ENCODE measurements at regions not wholly inside any gene's neighbourhood (a gene's known extent, or its start where the extent isn't known, plus 50 kb on each side); places are given as distances from the start of the nearest gene placed in this dataset.

DNA sequence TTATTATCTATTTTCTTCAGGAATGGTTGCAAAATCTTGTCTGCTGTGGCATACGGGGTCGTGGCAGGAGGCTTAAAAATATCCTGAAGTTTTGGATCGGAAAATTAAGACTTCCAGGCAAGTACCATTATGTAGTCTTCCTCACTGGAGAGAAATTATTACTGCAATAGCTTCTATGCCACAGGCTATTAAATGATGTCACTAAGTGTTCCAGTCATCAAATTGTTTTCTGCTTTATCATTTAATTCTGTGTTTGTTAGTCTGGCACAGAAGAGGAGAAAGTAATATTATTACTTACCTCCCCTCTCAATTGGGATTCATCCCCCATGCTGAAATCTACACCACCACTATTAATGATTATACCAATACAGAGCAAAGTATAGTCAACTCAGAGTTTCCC is 378.2 kb upstream of the ALCAM start:
- DNase-seq: no peak

DNA sequence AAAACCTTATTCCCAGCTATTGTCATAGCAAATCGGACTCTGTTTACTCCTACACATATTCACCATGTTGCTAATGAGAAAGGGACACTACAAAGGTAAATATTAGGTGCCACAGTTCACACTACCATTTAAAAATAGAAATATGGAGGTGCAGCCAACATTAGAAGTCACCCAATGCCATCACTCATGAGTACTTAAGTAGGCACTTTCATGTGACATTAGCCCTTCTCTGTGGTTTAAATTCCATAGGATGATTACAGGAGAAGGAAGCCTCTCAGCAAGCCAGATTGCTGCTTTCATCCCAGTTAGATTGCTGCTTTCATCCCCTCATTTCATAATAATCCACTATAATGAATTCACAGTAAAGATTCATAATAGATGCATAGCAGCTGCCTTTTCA is 376.8 kb upstream of the ALCAM start:
- no peak for DNase-seq

DNA sequence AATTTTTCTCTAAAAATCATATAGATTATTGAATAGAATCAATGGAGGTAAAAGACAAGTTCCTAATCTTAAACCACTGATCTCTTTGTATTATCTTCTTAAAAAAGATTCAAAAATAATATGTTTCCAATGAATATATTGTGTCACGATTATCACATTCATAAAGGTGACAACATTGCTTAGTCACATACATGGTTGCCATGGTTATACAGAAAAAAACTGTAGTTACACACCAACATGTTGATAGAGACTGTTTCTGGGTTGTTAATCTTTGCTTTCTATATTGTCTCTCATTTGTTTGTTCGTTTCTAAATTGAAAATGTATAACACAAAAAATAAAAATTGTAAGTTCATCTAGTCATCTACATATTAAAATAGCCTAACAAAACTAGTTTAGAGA is 376.0 kb upstream of the ALCAM start:
- DNase-seq: no peak

DNA sequence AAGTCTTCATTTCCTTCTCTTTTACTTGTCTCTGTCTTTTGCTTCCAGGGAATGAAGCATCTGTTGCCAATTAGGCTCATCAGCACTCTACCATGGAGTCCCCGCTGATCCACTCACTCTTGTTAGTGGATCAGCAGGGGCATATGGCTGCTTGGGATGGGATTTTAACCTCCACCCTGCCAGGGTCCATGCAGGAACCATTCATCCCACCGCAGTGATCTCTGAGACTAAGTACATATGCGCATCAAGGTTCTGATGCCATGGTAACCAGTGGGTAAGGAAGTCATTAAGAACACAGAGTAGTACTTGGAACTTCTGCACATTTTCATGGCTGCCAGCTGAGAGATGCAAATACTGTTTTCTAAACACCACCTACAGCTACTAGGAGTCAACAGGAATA is 374.0 kb upstream of the ALCAM start:
- no peak for DNase-seq

DNA sequence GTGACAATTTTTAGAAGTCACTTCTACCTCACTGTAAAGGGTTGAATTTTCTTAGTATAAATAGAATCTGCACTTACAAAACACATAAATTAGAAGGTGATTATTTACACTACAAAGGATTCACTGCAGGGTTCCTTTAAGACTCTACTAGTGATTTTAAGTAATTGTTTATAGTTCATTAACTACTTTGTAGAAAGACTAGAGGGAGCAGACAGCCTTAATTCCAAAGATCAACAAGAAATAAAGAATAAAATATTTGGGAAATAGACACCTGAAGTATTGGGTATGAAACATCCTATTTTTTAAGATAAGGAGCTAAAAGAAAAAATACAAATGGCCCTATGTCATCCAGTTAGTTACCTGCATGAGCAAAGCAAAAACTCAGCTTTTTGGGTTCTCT is 360.5 kb upstream of the ALCAM start:
- no peak for DNase-seq

DNA sequence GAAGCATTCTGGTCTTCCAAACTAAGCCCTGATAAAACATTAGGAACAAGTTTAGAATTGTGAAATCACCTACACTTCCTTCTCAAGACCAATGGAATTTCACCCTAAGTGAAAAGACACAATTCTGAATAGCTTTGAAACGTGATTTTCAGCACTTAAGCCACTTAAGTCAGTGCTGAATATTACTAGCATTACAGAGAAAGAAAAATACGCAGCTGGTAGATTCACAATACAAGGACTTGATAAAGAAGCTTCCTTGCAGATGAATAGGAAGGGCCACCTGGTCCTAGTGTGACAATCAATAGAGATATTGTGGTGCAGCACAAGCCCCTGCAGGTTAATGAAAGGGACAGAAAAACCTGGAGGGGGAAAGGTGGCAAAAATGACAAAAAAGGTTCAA is 353.1 kb upstream of the ALCAM start:
- no peak for DNase-seq

DNA sequence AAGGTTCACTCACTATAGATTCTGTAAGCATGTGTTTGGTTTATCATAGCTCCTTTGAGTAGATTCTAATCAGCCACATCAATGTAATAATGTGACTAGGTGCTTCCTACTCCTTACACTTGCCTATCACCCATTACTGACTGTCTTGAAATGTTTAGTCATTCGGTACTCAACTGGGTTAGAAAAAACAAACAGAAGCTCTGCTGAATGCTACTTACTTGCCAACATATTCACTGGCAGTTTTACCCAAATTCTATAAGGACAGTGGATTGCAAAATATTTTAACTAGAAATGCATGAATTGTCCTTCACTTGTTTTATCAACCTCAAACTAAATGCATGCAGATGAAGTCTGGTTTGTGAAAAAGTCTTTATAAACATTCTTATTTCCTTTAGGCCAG is 352.1 kb upstream of the ALCAM start:
- DNase-seq: no peak

DNA sequence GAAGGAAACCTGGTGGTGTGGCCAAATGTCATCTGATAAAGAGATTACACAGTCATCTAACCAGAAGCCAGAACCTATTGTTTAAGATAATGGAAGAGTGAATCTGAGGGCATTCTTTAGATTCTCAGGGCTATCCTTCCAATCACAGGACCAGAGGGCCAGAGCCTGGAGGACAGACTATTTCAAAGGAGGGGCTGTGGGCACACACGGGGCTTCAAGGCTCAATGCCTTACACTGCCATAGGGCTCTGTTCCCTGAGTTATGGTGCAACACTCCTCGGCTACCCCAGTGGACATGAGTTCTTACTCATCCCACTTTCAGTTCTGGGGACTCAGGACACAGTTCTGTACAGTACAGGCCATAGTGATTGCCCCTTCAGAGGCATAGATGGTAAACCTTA is 343.9 kb upstream of the ALCAM start:
- no peak for DNase-seq

DNA sequence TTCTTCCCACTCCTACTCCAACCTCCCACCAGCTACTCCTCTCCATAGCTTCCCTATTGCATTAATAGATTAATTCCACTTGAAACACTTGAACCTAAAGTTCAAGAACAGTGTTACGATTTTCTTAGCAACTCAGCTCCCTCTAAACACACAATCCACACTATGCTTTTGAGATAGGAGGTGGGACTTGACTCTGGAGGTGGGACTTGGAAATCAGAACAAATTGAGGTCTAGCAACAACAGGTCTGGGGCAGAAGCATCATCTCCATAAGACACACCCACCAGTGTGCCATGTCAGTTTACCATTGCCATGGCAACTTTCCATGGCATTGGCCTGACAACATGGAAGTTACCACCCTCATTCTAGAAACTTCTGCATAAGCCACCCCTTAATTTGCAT is 336.5 kb upstream of the ALCAM start:
- no peak for DNase-seq

DNA sequence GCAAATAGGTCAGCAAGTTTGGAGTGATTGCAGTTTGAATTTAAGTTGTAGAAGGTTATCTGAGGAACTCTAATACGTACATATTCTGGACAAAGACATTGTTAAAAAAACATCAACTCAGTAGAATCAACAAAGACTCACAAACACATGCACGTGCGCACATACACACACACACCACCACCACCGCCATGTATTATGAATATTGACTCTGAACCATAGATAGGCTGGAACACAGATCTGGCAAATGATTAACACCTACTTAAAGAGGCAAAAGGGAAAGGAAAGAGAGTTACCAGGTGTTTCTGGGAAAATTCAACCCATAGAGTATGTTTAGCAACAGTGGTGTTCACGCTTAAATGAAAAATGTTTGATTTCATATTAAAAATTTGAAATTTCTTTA is 334.2 kb upstream of the ALCAM start:
- DNase-seq: no peak

DNA sequence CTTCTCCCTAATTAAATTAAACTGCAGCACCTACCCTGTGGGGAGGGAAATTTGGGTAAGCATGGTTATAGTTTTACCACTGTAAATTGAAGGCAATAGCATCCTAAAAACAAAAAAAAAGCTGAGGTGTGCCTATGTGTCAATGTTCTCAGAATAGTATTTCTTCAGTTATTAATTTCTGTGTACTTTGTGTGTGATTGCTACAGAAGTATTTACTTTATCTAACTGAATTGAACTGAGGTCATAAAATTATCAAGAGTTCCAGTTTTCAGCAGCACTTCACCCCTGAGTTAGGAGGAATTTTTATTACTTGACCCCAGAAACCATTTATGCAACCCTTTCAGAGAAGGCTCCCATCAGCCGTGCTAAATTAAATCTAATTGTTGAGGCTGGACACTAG is 333.6 kb upstream of the ALCAM start:
- DNase-seq: no peak

DNA sequence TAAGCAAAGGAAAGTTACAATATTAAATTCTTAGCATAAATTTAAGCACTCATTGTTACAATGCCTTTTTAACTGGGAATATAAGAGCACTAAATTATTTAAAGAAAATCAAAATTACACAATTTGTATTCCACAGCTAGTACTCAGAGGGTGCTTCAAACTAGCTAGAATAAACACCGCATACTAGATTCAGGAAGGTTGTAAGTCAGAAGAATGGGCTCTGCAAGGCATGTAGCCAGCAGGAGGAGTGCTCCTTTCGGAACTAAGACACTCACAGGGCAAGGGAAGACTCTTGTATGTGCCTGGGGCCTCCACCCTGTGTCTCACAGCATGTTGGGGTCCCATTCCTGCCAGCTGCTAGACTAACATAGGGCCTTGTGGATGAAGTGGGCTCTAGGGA is 327.7 kb upstream of the ALCAM start:
- DNase-seq: no peak

DNA sequence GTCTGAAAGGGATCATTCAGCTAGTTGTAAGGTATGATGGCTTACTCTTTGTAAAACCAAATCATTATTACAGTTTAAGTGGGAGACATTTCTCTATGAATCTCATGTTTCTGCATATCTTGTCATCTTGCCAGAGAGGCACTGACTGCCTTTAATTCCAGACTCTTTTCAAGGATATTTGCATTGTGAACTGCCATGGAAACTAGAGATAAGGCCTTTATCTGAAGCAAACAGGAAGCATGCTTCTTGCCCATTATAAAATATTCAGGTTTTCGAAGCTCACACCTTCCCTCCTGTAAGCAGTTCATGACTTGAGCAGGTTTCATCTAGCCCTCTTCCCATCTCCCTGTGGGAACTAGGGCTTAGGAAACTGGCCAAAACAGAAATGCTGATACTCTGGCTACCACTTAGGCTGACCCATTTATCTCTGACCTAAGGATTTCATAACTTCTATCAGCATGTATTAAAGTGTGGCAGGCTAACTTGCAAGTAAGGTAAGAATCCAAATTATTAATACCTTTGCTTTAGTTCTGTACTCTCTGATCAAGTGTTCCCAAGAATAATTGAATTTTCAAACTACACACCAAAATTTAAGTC is 326.6 kb upstream of the ALCAM start:
- DNase-seq: no peak

DNA sequence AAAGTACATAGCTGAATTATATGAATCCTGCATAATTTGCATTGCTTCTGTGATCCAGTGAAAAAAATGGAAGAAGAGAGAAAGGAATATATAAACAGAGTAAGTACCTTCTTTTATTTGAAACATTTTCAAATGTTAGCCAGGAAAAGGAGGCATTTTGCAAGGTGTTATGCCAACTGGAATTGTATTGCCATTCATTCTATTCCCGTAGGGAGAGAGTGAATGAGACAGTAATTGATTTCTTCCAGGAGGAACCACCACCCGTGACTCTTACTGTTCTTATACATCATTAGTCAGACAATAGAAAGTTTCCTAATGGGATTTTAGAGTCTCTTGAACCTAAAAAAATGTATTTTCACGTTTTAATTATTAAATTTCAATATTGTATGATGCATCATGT is 324.1 kb upstream of the ALCAM start:
- no peak for DNase-seq

DNA sequence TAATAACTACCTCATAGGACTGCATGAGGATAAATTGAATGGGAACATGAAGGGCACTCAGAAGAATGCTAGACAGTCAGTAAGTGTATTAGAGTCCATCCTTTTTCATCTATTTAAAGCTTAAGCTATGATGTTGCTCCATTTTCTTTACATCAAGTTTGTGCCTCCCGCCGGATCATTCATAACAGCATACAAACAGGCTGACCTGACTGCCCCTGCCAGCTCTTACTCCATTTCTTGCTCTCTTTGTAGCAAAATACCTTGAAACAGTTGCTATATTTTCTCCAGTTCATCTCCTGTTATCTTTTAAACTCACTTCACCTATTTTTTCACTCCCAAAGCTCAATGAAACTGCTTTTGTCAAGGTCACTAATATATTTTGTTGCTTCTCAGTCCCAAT is 315.6 kb upstream of the ALCAM start:
- no peak for DNase-seq

DNA sequence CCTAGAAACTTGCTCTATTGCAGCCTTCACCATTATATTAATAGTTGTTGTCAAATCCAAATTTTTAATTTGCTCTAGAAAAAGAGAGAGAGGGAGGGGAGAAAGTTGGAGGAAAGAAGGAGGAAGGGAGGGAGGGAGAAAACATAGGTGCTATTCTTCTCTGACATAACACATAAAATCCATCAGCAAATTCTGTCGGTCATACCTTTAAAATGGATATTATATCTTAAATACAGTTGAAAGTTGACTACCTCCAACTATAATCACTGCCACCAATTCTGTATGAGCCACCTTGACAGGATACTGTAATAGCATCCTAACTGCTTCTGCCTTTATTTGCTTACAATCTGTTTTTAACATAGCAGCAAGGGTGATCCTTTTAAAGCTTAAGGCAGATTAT is 314.7 kb upstream of the ALCAM start:
- DNase-seq: no peak

DNA sequence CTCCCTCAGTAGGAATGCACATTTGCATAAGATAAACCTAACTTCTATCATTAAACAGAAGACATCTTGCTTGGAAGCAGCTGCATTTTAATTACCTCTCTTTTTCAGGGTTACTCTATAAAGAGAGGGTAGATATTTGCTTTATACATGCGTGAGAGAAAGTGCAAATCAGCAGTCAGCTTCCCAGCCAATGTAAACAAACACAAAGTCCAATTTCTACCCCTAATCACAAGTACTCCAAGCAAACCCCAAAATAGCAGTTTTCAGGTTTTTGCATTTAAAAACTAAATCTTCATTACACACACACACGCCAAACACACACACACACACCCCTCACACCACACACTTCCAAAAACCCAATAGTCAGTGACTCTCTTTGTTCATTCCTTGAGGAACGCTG is 303.9 kb upstream of the ALCAM start:
- no peak for DNase-seq

DNA sequence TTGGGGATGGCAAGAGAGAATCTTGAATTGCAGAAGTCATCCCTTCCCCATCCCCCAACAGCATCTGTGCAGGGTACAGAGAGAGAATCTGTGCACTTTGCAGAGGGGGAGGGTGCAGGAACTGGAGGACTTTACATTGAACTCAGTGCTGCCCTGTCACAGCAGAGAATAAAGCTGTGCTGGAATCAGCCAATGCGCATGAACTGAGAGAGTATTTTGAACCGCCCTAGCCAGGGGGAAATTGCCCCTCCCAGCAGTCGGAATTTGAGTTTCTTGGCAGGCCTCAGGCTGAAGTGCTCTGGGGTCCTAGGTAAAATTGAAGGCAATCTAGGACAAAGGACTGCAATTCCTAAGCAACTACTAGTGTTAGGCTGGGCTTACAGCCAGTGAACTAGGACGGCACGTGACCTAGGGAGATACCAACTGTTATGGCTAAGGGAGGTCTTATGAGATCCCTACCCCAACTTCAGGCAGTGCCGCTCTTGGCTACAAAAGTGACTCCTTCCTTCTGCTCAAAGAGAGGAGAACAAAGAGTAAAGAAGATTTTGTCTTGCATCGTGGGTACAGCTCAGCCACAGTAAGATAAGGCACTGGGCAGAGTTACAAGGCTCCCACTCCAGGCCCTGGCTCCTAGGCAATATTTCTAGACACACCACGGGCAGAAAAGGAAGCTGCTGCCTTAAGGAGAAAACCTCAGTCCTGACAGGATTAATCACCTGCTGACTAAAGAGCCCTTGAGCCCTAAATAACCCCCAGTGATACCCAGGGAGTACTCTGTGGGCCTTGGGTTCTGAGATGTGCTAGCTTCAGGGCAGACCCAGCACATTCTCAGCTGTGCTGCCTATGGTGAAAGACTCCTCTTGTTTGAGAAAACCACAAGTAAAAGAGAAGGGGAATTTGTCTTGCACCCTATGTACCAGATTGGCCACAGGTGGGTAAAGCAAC is 300.5 kb upstream of the ALCAM start:
- no peak for DNase-seq

DNA sequence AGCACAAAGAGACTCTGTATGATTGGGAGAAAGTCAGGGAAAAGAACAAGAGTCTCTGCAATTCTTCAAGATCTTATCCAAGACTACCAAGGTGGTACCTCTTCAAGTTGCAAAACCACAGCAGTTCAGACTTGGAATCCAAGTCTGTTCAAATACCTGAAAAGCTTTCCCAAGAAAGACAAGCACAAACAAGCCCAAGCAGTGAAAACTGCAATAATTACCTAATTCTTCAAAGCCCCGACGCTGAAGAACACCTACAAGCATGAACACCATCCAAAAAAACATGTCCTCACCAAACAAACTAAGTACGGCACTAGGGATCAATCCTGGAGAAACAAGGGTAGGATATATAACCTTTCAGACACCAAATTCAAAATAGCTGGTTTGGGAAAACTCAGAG is 299.3 kb upstream of the ALCAM start:
- no peak for DNase-seq

DNA sequence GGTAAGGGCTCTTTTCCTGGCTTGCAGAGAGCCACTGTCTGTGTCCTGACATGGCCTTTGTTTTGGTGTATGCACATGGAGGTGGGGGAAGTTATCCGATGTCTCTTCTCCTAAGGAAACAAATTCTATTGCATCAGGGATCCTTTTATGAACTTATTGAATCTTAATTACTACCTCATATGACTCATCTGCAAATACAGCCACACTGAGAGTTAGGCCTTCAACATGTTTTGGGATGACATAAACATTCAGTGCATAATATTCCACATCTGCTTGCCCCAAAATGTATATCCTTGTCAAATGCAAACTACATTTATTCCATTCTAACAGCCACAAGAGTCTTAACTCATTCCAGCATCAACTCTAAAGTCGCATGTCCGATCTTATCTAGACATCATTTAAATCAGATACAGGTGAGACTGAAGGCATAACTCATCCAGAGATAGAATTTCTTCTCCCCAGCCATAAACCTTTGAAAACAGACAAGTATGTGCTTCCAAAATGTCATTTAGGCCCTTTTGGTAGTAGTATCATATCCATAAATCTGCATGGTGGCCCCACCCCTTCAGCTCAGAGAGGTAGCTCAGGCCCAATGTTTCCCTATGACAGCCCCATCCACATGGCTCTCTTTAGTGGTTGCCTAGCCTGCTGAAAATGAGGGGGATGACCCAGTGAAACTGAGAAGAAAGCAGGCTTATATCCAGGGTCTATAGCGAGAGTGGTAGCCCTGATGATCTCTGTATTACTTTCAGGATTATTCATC is 289.5 kb upstream of the ALCAM start:
- DNase-seq: no peak

DNA sequence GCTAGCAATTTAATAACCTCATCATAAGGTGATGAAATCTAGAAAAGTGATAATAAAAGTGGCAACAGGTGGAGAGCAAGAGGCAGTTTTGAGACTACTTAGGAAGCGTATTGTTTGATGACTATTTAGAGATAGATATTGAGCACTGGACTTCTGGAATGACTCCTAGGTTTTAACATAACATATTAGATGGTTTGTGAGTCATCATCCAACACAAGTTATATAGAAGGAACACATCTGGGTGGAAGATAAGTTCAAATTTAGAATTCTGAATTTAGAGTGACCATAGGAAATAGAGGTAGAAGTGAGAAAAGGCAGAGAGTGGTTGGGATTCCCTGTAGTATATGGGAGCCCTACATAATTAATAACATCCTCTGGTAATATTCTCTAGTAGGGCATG is 282.8 kb upstream of the ALCAM start:
- no peak for DNase-seq

DNA sequence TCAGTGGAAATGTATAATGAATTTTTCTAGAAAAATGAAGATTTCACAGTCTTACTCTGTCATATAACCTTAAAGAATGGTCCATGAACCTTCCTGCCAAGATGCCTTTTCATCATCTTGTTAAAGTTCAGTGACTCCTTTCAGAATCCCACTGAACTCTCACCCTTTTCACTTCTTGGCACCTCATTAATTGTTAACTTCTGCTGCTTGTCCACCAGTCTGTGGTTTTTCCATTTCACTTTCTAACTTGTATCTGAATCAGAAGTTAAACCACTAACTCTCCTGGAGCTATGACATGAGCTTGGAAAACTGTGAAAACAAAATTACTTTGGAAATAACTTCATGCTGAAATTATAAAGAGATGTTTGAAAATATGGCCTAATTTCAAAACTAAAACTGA is 281.2 kb upstream of the ALCAM start:
- DNase-seq: no peak

DNA sequence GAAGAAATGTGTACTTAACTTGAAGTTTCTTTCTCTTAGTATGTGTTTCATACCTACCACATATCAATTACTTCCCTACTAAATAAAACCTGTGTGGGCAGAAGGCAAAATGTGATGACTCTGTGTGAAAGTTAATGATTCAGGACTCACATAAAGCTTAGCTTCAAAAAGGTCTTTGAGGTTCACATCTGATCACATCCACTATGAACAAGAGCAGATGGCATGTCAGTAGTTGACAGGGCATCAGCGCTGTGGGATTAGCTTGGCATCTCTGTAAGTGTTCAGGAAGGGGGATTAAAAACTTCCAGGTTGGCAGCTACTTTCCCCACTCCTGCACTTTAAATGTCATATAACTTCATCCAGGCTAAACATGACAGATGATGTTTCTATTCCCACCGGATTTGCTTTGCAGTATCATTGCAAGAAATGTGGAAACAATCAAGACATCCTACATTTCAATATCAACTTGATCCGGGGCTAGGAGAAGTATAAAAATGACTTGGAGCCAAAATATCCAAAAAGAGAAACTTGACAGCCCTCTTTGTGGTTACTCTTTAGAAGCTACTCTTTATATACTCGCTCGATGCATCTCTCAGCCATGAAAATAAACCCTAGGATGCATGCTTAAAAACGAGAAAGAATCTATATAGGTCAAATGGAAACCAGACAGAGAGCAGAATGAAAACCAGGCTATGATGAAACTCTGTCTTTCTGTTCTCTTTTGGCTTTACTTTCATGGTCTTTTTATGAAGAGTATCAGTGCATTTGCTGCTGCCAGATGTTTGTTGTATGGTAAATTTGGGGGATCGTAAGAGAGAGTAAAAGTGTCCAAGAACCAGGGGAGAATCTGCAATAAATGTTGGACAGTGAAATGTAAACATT is 273.1 kb upstream of the ALCAM start:
- DNase-seq: no peak

Measured in NCI-H187 treated with DMSO at 0.1 percent for 48 hours (cell line).